ENCODE measurements at regions not wholly inside any gene's neighbourhood (a gene's known extent, or its start where the extent isn't known, plus 50 kb on each side); places are given as distances from the start of the nearest gene placed in this dataset.

DNA sequence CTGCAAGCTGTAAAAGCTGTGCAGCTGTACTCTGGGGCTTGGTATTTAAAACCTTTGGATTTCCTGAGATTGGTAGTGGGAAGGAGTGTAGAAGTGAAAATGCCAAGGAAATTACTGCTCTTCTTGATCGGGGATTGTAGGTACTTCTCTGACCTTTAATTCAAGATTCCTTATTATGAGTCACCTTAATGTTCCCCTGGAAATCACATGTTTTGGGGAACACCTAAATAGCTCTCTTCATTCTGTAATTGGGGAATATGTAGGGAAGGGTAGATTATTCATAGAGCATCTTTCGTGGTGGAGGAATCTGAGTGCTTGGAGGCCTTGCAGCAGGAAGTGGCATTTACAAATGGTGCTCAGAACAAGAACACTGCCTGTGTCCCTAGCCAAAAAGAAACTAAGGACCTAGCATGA, 137.8 kb downstream of the UCHL1 start:
- DNase-seq = no peak

- no peak for DNase-seq
Observed at GRCh38 chr4:41396214-41396613, 139.5 kb downstream of the UCHL1 start.

- no peak for DNase-seq
Observed at GRCh38 chr4:41396869-41397268, 140.1 kb downstream of the UCHL1 start.

GRCh38 chr4:41399231-41399630, 138.7 kb upstream of the LIMCH1 start:
- DNase-seq = no peak

- DNase-seq = no peak
Observed at GRCh38 chr4:41400296-41400695, 137.7 kb upstream of the LIMCH1 start.

GRCh38 chr4:41405464-41406112, 132.4 kb upstream of the LIMCH1 start:
- no peak for DNase-seq

DNA sequence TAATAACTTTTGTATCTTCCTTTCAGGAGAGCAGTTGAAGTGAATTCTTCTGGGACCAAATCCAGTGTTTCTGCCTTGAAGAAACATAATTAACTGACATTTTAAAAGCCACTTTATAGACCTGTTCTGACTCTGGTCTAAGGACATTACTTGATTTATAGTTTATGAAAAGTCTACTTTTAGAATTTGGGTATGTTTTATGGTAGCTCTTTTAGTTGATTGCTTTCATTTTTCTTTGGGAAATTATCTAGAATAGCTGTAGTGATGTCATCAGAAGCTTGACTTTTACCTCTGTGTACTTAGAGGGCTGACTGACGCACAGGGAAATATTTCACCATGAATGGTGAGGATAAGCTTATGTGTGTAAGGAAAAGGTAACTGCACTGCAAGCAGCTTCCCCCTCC, 131.8 kb upstream of the LIMCH1 start:
- no peak for DNase-seq

DNA sequence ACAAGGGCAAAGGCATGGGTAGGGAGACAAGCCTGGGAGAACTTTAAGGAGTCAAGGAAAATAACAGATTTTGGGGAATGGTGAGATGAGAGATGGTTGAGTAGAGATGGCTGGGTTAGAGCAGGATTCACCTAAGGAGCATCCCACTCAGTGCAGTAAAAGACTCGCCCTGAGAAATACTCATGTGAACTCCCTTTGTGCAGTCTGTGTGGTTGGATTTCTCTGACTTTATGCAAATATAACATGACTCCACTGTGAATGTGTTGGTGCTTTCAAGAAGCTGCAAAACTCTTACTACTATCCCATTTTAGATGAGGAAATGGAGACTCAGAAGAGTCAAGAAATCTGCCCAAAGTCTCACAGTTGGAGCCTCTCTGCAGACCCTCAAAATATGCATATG, 129.8 kb upstream of the LIMCH1 start:
- no peak for DNase-seq

DNA sequence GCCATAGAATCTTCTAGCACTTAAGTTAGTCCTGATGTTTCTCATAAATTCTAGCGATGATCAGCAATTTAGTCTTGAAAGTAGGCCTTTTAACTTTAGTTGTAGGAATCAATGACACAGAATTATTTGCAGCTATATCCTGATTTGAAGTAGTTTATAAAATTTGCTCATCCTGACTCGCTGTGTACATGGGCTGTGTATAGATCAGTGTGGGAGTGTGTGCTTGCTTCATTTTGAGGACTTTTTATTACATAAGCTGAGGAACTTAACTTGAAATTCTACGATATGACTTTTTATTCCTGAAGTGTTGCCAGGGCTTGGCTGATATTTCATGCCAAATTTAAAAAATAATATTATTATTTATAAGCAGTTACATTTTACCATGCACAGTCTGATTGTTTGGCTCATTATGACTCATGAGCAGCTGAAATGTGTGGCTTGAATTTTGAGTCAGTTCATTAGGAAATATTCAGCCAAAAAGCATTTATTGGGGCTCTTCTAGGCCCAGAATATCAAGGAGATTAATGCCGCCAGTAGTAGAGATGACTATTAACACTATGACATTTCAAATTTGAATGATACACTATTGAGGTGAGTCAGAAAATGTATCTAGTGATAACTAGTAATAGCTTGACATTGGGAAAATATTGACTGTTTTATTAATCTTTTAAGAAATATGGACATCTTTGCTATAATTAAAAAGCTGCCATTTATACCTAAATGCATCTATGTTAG, 128.9 kb upstream of the LIMCH1 start:
- DNase-seq = no peak

DNA sequence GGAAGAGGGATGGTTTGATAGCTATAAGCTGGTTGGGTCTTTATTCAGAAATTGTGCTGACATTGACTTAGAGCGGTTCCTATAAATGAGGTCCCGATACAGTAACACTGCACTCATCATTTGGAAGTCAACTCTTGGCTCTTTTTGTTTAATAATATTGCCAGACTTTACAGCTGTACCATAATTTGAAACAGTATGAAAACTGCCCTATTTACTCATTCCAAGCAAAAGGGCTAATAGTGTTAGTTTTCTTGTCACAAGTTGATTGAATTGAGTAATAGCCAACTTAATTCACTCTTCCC, 128.4 kb upstream of the LIMCH1 start:
- no peak for DNase-seq

DNA sequence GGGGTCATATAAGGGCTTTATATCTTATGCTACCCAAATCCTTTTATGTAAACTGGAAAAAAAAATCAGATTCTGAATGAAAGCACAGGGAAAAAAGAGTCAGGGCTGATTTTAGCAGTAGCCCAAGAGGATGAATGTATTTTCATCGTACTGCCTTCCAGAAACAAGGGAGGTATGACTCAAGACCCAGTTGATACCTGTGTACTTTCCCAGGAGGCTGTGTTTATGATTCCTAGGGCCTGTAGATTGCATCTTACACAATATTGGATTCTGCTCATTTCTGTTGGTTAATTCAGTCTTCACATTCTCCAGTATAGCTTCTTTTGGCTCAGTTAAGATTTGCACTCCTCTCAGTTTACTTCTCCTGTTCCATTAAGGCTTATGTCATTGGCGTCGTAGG, 127.9 kb upstream of the LIMCH1 start:
- no peak for DNase-seq

DNA sequence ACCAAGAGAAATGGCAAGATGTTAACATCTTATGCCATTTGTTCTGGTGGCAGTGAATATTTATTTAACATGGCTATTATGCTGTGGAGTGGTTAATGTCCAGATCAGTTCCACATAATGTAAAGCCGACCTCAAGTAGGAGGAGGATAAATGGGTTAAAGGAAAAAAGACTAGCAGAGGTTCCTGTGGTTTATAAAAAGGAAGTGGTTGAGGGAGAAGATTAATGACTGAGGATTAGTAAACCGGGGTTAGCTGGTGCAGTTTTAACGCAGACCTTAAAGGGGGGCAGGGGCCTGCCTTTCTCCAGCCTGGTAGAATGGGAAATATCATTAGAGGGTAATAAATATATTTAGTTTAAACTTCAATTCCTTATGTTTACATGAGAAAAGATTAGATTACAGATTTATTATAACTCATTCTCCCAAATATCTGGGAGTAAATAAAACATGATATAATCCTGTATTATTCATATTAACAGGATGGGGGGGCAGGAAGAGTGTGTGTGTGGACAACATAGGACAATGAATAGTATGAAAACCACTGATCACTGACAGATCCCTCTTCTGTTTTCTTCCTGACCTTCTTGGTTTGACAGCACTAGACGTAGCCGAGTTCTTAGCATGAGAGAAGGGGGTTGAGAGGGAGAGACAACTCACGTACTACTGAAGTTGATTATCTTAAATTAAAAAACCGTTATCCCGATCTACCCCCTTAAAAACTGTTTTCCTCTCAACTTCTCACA, 124.1 kb upstream of the LIMCH1 start:
- no peak for DNase-seq

GRCh38 chr4:41414412-41414779, 123.6 kb upstream of the LIMCH1 start:
- DNase-seq = no peak

- DNase-seq = no peak
Observed at GRCh38 chr4:41418444-41418843, 119.5 kb upstream of the LIMCH1 start.

- DNase-seq = no peak
Observed at GRCh38 chr4:41420541-41420940, 117.4 kb upstream of the LIMCH1 start.

DNA sequence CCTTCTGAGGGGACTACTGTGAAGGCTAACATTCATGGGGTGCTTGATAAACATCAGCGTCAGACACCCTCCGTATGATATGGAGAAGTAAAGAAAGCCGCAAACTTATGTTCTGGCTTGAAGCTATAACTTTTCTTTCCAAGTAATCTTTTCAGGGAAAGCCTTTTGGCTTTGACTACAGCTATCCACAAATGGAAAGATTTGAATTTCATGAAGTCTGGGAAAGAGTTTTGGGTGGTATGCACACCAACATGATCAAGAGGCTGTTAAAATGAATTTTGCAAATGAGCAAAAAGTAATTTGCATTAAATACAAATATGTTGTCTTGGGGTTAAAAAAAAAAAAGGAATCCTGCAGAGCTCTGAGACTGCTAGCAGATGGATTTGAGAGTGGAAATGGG, 114.8 kb upstream of the LIMCH1 start:
- no peak for DNase-seq

DNA sequence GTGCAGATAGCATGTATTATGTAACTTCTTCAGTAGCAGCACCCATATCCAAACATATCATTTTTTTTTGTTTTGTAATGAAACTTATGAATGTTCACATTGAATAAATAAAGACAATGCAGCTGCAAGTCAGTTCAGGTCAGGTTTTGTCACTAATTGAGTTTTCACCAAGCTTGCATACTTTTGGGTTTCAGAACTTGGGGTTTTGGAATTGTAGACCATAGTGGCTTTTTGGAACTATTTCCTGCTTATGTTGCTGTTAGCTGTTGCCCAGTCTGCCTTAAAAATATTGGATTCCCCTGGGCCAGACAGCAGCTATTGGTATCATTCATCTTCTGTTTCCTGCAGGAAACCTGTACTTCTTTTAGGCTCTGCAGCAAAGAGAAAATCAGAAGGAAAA, 113.4 kb upstream of the LIMCH1 start:
- no peak for DNase-seq

DNA sequence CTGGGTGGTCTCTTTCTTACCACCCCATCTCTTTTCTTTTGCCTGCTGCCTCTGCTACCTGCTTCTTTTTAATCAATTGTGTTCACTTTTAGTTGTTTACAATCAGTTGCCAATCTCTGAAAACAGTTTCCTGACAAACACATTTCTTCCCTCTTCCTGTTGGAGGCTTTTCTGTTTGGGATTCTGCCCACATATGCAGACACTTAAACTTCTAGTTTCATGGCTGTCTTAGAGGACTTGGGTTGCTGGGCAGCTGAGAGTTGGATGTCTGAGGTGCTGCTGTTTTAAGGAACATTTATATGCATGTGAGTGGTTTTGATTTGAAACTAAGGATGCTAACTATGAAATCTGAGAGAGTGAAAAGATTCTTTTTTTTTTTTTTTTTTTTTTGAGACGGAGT, 112.3 kb upstream of the LIMCH1 start:
- no peak for DNase-seq

DNA sequence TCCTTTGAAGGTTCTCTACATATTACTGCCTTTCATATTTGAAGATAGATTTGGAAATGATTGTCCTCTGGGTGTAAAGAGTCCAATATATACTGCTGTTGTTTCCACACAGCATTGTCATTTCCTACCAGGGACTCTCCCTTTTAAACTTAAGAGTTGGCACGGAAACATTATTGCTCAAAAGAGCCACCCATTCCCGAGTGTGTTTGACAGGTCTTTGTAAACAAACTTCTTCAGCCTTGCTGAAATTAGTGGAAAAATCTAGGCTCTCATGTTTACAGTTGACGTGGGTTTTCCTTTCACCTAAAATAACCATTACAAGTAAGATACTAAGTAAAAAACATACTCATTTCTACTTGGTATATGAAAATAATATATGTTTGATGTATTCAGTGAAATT, 111.4 kb upstream of the LIMCH1 start:
- no peak for DNase-seq

GRCh38 chr4:41427306-41427882, 110.6 kb upstream of the LIMCH1 start:
- no peak for DNase-seq

- DNase-seq = no peak
Observed at GRCh38 chr4:41427931-41428600, 109.9 kb upstream of the LIMCH1 start.

- DNase-seq = no peak
Observed at GRCh38 chr4:41428601-41429279, 109.2 kb upstream of the LIMCH1 start.

- DNase-seq = no peak
Observed at GRCh38 chr4:41429280-41429669, 108.7 kb upstream of the LIMCH1 start.
